Keratinocyte (primary cell): ENCODE measurements at regions not wholly inside any gene's neighbourhood (a gene's known extent, or its start where the extent isn't known, plus 50 kb on each side); places are given as distances from the start of the nearest gene placed in this dataset.

Experiments used
- DNase-seq: peaks from one replicate; pipeline ENCODE4 v3.0.0-alpha.2; 2011; ENCODE audit warnings: low read depth, missing footprints, low spot score
- FAIRE-seq: peaks from 2 replicates; lab custom pipeline; 2011; peaks lifted over from hg19 to GRCh38; lab: Jason Lieb, UNC
- H2AFZ ChIP-seq: 2 replicates; pipeline ENCODE4 v1.6.0; 2012; ENCODE audit warnings: low read length, control low read depth, inconsistent platforms; ENCODE audit not compliant: control insufficient read depth
- H3K27ac ChIP-seq: 2 replicates; pipeline ENCODE4 v1.5.1; 2011; ENCODE audit warnings: low read length; ENCODE audit not compliant: control insufficient read depth, insufficient read depth
- H3K27me3 ChIP-seq: 3 replicates; pipeline ENCODE4 v1.6.0; 2011; ENCODE audit warnings: low read length; ENCODE audit not compliant: control insufficient read depth, insufficient read depth; ENCODE audit errors: extremely low read depth
- H3K36me3 ChIP-seq, 2 experiments: 2 replicates in 1 of 2; 3 replicates in 1 of 2; pipeline ENCODE4 v1.5.1; 2011; ENCODE audit warnings: low read length in 2 of 2, mild to moderate bottlenecking in 1 of 2; ENCODE audit not compliant: control insufficient read depth in 2 of 2, insufficient read depth in 2 of 2; ENCODE audit errors: extremely low read depth in 1 of 2
- H3K4me1 ChIP-seq: 3 replicates; pipeline ENCODE4 v1.5.1; 2011; ENCODE audit warnings: low read length; ENCODE audit not compliant: control insufficient read depth, insufficient read depth; ENCODE audit errors: extremely low read depth
- H3K4me2 ChIP-seq: 3 replicates; pipeline ENCODE4 v1.6.0; 2011; ENCODE audit warnings: low read depth, low read length; ENCODE audit not compliant: control insufficient read depth, insufficient read depth; ENCODE audit errors: extremely low read depth
- H3K4me3 ChIP-seq, 3 experiments: fragments of 200-600 bp in 1 of 3; sonication (generic) in 1 of 3; 2 replicates in 2 of 3; 3 replicates in 1 of 3; pipeline ENCODE4 v1.5.1; 2011 to 2016; ENCODE audit warnings: low read length in 3 of 3, mild to moderate bottlenecking in 3 of 3, control low read depth in 2 of 3, inconsistent platforms in 1 of 3, low read depth in 1 of 3, mixed read lengths in 1 of 3, mixed run types in 1 of 3, moderate library complexity in 1 of 3; ENCODE audit not compliant: control insufficient read depth in 2 of 3, insufficient read depth in 2 of 3; ENCODE audit errors: extremely low read depth in 1 of 3
- H3K79me2 ChIP-seq: 2 replicates; pipeline ENCODE4 v1.6.0; 2012; ENCODE audit warnings: low read length; ENCODE audit not compliant: control insufficient read depth, insufficient read depth
- H3K9ac ChIP-seq: 3 replicates; pipeline ENCODE4 v1.6.0; 2011; ENCODE audit warnings: low read length; ENCODE audit not compliant: control insufficient read depth, insufficient read depth; ENCODE audit errors: extremely low read depth
- H3K9me1 ChIP-seq: 3 replicates; pipeline ENCODE4 v1.6.0; 2011; ENCODE audit warnings: low read length; ENCODE audit not compliant: control insufficient read depth, insufficient read depth; ENCODE audit errors: extremely low read depth
- H3K9me3 ChIP-seq: 2 replicates; pipeline ENCODE4 v1.5.1; 2012; ENCODE audit warnings: low read depth, low read length; ENCODE audit not compliant: control insufficient read depth
- H4K20me1 ChIP-seq: 3 replicates; pipeline ENCODE4 v1.6.0; 2011; ENCODE audit warnings: low read length; ENCODE audit not compliant: control insufficient read depth, insufficient read depth; ENCODE audit errors: extremely low read depth
- EZH2 ChIP-seq: IDR thresholded peaks from one replicate; pipeline ENCODE4 v1.6.1; 2012; ENCODE audit warnings: inconsistent platforms, mild to moderate bottlenecking, low read length, moderate library complexity
- dilution Hi-C: fragments of 300-500 bp; cut with MboI; formaldehyde crosslinking; loops from one replicate; pipeline ENCODE4 v1.7.0; 2020; ENCODE audit warnings: low sequenced_read_pairs; ENCODE audit not compliant: extremely low pct_ligation_motif_present
- TF ChIP-seq, protein P1 (sequence below), 3 experiments: IDR thresholded peaks in 1 of 3; conservative IDR thresholded peaks in 1 of 3; optimal IDR thresholded peaks in 1 of 3; 2 replicates in 2 of 3; 3 replicates in 1 of 3; pipeline versions ENCODE3 to v1.5.1; 2011; ENCODE audit warnings: low read length in 3 of 3, mild to moderate bottlenecking in 3 of 3, moderate library complexity in 2 of 3, control low read depth in 1 of 3, inconsistent platforms in 1 of 3; ENCODE audit not compliant: insufficient read depth in 2 of 3; ENCODE audit errors: extremely low read depth in 1 of 3

- Histone ChIP-seq H3K9ac (no peak overlapping the region), H3K9me3 (no peaks in the 10 kb centered on the region), H3K4me3 (no peak overlapping the region), H3K27me3 (no peaks in the 10 kb centered on the region), H2AFZ (no peak overlapping the region), H3K4me2 (no peak overlapping the region), H3K27ac (no peak overlapping the region), H4K20me1 (no peaks in the 10 kb centered on the region), H3K36me3 (no peaks in the 10 kb centered on the region), H3K9me1 (no peaks in the 10 kb centered on the region), H3K4me1 (peaks cover 7% of the 10 kb centered on the region), H3K79me2 (no peaks in the 10 kb centered on the region)
- no peak for DNase-seq
- no peak for TF ChIP-seq EZH2
- TF ChIP-seq, protein P1, sequence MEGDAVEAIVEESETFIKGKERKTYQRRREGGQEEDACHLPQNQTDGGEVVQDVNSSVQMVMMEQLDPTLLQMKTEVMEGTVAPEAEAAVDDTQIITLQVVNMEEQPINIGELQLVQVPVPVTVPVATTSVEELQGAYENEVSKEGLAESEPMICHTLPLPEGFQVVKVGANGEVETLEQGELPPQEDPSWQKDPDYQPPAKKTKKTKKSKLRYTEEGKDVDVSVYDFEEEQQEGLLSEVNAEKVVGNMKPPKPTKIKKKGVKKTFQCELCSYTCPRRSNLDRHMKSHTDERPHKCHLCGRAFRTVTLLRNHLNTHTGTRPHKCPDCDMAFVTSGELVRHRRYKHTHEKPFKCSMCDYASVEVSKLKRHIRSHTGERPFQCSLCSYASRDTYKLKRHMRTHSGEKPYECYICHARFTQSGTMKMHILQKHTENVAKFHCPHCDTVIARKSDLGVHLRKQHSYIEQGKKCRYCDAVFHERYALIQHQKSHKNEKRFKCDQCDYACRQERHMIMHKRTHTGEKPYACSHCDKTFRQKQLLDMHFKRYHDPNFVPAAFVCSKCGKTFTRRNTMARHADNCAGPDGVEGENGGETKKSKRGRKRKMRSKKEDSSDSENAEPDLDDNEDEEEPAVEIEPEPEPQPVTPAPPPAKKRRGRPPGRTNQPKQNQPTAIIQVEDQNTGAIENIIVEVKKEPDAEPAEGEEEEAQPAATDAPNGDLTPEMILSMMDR (optimal IDR thresholded peaks at IDR 0.05 in 1 of 3, IDR thresholded peaks at IDR 0.05 in 1 of 3, conservative IDR thresholded peaks at IDR 0.05 in 1 of 3; ENCODE audit: extremely low read depth in 1 of 3, insufficient read depth in 2 of 3, low read length in 3 of 3), result no peak
- dilution Hi-C loops, result no loop called here
- no peak for FAIRE-seq
Measured at GRCh38 chr9:99427260-99427659, 205.2 kb downstream of the SEC61B start.

DNA sequence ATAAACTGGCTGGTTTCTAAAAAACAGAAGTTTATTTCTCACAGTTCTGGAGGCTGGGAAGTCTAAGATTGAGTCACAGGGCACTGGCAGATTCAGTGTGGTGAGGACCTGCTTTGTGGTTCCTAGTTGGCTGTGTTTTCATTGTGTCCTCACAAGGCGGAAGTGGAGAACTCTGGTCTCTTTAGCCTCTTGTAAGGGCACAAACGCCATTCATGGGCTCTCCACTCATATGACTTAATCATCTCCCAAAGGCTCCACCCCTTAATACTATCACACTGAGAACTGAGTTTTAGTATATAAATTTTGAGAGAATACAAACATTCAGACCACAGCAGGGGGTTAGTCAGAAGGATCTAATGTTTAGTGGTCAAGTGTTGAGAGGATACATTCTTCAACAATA is 208.2 kb downstream of the SEC61B start:
- Histone ChIP-seq H2AFZ (no peak overlapping the region), H3K4me2 (no peak overlapping the region), H3K27me3 (no peaks in the 10 kb centered on the region), H3K9me1 (no peaks in the 10 kb centered on the region), H4K20me1 (no peaks in the 10 kb centered on the region), H3K79me2 (no peaks in the 10 kb centered on the region), H3K27ac (no peak overlapping the region), H3K4me3 (no peak overlapping the region), H3K4me1 (peaks cover 22% of the 10 kb centered on the region), H3K9ac (no peak overlapping the region), H3K9me3 (no peaks in the 10 kb centered on the region), H3K36me3 (no peaks in the 10 kb centered on the region)
- dilution Hi-C loops, result no loop called here
- TF ChIP-seq, protein P1 (optimal IDR thresholded peaks at IDR 0.05 in 1 of 3, IDR thresholded peaks at IDR 0.05 in 1 of 3, conservative IDR thresholded peaks at IDR 0.05 in 1 of 3; ENCODE audit: extremely low read depth in 1 of 3, insufficient read depth in 2 of 3, low read length in 3 of 3), result no peak
- TF ChIP-seq EZH2, result no peak
- FAIRE-seq, result no peak
- DNase-seq, result no peak
